ENCODE measurements at regions not wholly inside any gene's neighbourhood (a gene's known extent, or its start where the extent isn't known, plus 50 kb on each side); places are given as distances from the start of the nearest gene placed in this dataset.

DNA sequence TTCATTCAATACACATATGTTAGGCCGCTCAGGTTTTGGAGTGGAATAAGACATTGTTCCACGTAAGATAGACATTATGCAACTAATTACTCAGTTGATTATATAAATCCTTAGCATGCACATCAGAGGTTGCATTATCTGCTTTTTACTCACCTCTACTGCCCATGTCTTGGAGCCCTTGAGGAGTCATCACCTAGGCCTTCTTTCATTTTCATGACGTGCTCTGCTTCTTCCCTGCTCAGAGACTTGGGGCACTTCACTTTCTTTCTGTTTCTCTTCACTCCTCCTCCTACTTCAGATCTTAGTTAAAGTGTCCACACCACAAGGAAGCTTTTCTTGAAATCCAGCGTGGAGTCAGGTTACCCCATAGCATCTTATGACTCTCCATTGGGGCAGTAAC, 241.1 kb downstream of the TLR4 start:
- H3K27ac Mint-ChIP-seq = peak overlapping the region; percentile 79; the same call in 1 of the 2 replicates
- no peaks in the 10 kb centered on the region for H3K27me3 Mint-ChIP-seq (ENCODE audit: low read depth)
- no peak overlapping the region for H3K4me3 Mint-ChIP-seq
- peaks cover 7% of the 10 kb centered on the region for H3K9me3 Mint-ChIP-seq
- no peaks in the 10 kb centered on the region for H3K36me3 Mint-ChIP-seq
- ChIA-PET CTCF (no interaction called here), POLR2A (no interaction called here)
- peaks cover 26% of the 10 kb centered on the region for H3K4me1 Mint-ChIP-seq
- ATAC-seq (no peak), DNase-seq (ENCODE audit: low spot score) (no peak)
- TF ChIP-seq NR3C1 (CRISPR knock-in tag; conservative IDR thresholded peaks at IDR 0.05; ENCODE audit: low read depth) (no peak), ZNF232 (CRISPR knock-in tag; IDR thresholded peaks at IDR 0.05) (no peak), ZNF263 (CRISPR knock-in tag; IDR thresholded peaks at IDR 0.05; ENCODE audit: low read depth) (no peak), ZNF281 (CRISPR knock-in tag; IDR thresholded peaks at IDR 0.05) (no peak), NFATC4 (CRISPR knock-in tag; IDR thresholded peaks at IDR 0.05) (no peak), ZSCAN18 (CRISPR knock-in tag; IDR thresholded peaks at IDR 0.05) (no peak)

- Mint-ChIP-seq H3K9me3 (peaks cover 7% of the 10 kb centered on the region), H3K27me3 (ENCODE audit: low read depth) (no peaks in the 10 kb centered on the region), H3K27ac (no peak overlapping the region), H3K36me3 (no peaks in the 10 kb centered on the region), H3K4me3 (no peak overlapping the region), H3K4me1 (peaks cover 3% of the 10 kb centered on the region)
- TF ChIP-seq, protein P1, sequence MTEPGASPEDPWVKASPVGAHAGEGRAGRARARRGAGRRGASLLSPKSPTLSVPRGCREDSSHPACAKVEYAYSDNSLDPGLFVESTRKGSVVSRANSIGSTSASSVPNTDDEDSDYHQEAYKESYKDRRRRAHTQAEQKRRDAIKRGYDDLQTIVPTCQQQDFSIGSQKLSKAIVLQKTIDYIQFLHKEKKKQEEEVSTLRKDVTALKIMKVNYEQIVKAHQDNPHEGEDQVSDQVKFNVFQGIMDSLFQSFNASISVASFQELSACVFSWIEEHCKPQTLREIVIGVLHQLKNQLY (CRISPR knock-in tag; IDR thresholded peaks at IDR 0.05) = no peak
- TF ChIP-seq RELA (CRISPR knock-in tag; IDR thresholded peaks at IDR 0.05; ENCODE audit: borderline replicate concordance) (no peak), GABPB1 (CRISPR knock-in tag; IDR thresholded peaks at IDR 0.05) (no peak), HMGA2 (CRISPR knock-in tag; IDR thresholded peaks at IDR 0.05) (no peak), ELF4 (CRISPR knock-in tag; IDR thresholded peaks at IDR 0.05; ENCODE audit: low read depth) (no peak)
- TF ChIP-seq, protein P2, sequence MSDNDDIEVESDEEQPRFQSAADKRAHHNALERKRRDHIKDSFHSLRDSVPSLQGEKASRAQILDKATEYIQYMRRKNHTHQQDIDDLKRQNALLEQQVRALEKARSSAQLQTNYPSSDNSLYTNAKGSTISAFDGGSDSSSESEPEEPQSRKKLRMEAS (CRISPR knock-in tag; IDR thresholded peaks at IDR 0.05) = no peak
- DNase-seq (ENCODE audit: low spot score) (no peak), ATAC-seq (no peak)
- POLR2A ChIA-PET = no interaction called here
- CTCF ChIA-PET = no interaction called here
Measured at GRCh38 chr9:117951127-117951526, 246.9 kb downstream of the TLR4 start.

DNA sequence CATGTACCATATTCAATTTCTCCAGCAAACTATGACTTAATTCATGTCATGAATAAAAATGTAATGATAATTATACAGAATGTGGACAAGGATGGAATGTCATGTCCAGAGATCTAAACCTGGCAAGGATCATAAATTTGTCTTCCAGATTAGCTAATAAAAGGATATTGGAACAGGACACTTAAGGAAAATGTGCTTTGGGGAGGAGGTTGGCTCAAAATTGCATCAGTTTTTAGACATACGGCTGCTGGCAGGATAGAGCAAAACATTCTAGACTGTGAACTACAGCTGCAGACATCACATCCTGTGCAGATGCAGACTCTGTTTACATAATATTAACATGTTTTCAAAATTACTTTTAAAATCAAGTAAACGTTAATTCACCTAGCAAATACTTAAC, 248.4 kb downstream of the TLR4 start:
- CTCF ChIA-PET = no interaction called here
- POLR2A ChIA-PET = no interaction called here

More for the DNA sequence above, 248.4 kb downstream of the TLR4 start:
- ATAC-seq (no peak), DNase-seq (ENCODE audit: low spot score) (no peak)
- peaks cover 7% of the 10 kb centered on the region; the same call in 1 of the 2 replicates for H3K4me1 Mint-ChIP-seq
- H3K27me3 Mint-ChIP-seq (ENCODE audit: low read depth) = no peaks in the 10 kb centered on the region
- H3K27ac Mint-ChIP-seq = no peak overlapping the region
- H3K9me3 Mint-ChIP-seq = peaks cover 7% of the 10 kb centered on the region
- no peak for TF ChIP-seq ZMAT4 (CRISPR knock-in tag; IDR thresholded peaks at IDR 0.05)
- TF ChIP-seq, protein P3, sequence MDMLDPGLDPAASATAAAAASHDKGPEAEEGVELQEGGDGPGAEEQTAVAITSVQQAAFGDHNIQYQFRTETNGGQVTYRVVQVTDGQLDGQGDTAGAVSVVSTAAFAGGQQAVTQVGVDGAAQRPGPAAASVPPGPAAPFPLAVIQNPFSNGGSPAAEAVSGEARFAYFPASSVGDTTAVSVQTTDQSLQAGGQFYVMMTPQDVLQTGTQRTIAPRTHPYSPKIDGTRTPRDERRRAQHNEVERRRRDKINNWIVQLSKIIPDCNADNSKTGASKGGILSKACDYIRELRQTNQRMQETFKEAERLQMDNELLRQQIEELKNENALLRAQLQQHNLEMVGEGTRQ (CRISPR knock-in tag; IDR thresholded peaks at IDR 0.05) = no peak
- TF ChIP-seq, protein P4, sequence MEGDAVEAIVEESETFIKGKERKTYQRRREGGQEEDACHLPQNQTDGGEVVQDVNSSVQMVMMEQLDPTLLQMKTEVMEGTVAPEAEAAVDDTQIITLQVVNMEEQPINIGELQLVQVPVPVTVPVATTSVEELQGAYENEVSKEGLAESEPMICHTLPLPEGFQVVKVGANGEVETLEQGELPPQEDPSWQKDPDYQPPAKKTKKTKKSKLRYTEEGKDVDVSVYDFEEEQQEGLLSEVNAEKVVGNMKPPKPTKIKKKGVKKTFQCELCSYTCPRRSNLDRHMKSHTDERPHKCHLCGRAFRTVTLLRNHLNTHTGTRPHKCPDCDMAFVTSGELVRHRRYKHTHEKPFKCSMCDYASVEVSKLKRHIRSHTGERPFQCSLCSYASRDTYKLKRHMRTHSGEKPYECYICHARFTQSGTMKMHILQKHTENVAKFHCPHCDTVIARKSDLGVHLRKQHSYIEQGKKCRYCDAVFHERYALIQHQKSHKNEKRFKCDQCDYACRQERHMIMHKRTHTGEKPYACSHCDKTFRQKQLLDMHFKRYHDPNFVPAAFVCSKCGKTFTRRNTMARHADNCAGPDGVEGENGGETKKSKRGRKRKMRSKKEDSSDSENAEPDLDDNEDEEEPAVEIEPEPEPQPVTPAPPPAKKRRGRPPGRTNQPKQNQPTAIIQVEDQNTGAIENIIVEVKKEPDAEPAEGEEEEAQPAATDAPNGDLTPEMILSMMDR (IDR thresholded peaks at IDR 0.05) = no peak
- TF ChIP-seq EMX1 (CRISPR knock-in tag; IDR thresholded peaks at IDR 0.05) = no peak
- no peak for TF ChIP-seq ZSCAN18 (CRISPR knock-in tag; IDR thresholded peaks at IDR 0.05)
- H3K4me3 Mint-ChIP-seq = no peak overlapping the region
- no peaks in the 10 kb centered on the region for H3K36me3 Mint-ChIP-seq

All from WTC11 (cell line).